Retinal pigment epithelial cell (primary cell): ENCODE measurements at regions not wholly inside any gene's neighbourhood (a gene's known extent, or its start where the extent isn't known, plus 50 kb on each side); places are given as distances from the start of the nearest gene placed in this dataset.

ENCODE experiments used
- DNase-seq: peaks from one replicate; pipeline ENCODE4 v3.0.0-alpha.2; 2010; ENCODE audit warnings: low read depth
- H3K4me3 ChIP-seq: 2 replicates; pipeline ENCODE4 v1.5.1; 2011; ENCODE audit warnings: mild to moderate bottlenecking, low read length, control low read depth, moderate library complexity
- TF ChIP-seq, protein P1 (sequence below): conservative IDR thresholded peaks from 2 replicates; pipeline ENCODE4 v1.5.1; 2011; ENCODE audit warnings: low read depth, low read length, control low read depth, inconsistent platforms

DNA sequence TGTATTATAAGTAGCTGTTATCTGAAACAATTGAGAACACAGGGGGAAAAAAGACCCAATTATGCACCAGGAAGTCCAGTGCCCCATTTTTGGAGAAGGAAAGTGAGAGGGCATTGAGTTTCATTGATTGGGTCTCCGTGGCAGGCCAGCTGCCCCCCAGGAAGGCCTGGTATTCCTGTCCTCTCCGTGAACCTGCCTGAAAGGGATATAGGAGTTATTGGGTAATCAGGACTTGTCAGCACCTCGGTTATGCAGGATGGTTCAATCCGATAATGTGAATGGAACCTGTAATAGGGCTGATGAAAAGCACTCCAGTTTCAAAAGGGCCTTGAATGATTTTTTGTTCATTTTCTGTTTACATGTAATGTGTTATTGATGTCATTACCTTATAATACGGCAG lies 122.0 kb upstream of the RARB start:
- H3K4me3 ChIP-seq: no peak overlapping the region
- TF ChIP-seq, protein P1, sequence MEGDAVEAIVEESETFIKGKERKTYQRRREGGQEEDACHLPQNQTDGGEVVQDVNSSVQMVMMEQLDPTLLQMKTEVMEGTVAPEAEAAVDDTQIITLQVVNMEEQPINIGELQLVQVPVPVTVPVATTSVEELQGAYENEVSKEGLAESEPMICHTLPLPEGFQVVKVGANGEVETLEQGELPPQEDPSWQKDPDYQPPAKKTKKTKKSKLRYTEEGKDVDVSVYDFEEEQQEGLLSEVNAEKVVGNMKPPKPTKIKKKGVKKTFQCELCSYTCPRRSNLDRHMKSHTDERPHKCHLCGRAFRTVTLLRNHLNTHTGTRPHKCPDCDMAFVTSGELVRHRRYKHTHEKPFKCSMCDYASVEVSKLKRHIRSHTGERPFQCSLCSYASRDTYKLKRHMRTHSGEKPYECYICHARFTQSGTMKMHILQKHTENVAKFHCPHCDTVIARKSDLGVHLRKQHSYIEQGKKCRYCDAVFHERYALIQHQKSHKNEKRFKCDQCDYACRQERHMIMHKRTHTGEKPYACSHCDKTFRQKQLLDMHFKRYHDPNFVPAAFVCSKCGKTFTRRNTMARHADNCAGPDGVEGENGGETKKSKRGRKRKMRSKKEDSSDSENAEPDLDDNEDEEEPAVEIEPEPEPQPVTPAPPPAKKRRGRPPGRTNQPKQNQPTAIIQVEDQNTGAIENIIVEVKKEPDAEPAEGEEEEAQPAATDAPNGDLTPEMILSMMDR: no peak
- no peak for DNase-seq

DNA sequence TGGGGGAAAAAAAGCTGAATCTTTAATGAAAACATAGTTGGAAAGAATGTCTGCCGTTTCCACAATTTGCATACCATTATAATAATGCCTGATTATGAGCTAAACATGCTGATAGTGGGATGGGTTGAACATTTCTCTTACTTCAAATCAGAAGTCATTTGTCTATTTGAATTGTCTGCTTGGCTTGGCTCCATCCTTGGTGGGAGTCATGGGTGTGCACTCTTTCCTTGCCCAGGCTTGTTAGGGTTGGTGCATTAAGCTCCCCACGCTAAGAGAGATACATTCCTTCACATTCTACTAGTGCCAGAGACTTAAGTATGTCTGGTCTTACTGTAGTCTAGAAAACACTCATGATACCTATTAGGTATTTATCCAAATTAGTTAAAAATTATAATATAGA lies 121.4 kb upstream of the RARB start:
- TF ChIP-seq, protein P1: no peak

DNA sequence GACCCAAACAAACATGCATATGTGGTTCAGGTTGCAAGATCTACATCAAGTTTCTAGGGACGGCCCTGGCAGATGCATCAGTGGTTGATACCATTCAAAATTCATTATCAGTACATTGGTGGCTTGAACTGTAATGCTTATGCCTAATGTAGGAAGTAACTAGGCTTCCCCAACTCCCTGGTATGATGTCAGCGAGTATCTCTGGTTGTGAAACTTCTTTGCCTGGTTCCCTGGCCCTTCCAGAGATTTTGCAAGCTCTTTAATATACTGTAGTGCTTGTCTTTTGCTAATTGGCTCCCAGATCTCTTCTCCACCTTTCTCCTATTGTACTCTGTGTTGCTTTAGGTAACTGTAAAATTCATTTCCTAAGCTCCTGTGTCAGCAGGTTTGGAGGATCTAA lies 114.8 kb upstream of the RARB start:
- no peak for DNase-seq
- TF ChIP-seq, protein P1: no peak
- H3K4me3 ChIP-seq: no peak overlapping the region

More for the DNA sequence above, 121.4 kb upstream of the RARB start:
- H3K4me3 ChIP-seq: no peak overlapping the region
- DNase-seq: no peak

DNA sequence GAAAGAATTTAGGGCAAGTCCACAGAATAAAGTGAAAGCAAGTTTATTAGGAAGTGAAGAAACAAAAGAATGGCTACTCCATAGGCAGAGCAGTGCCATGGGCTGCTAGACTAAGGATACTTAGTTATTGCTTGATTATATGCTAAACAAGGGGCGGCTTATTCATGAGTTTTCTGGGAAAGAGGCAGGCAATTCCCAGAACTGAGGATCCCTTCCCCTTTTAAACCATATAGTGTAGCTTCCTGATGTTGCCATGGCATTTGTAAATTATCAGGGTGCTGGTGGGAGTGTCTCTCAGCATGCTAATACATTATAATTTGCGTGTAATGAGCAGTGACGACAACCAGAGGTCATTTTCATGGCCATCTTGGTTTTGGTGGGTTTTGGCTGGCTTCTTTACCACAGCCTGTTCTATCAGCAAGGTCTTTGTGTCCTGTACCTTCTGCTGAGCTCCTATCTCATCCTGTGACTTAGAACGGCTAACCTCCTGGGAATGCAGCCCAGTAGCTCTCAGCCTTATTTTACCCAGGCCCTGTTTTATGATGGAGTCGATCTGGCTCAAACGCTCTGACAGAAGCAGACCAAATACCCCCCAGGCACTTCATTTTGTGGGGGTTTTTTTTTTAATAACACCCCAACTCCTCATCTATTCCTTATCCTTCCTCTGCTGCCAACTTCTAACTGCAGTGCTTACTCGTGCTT lies 103.0 kb upstream of the RARB start:
- TF ChIP-seq, protein P1: no peak
- no peak for DNase-seq
- H3K4me3 ChIP-seq: no peak overlapping the region

DNA sequence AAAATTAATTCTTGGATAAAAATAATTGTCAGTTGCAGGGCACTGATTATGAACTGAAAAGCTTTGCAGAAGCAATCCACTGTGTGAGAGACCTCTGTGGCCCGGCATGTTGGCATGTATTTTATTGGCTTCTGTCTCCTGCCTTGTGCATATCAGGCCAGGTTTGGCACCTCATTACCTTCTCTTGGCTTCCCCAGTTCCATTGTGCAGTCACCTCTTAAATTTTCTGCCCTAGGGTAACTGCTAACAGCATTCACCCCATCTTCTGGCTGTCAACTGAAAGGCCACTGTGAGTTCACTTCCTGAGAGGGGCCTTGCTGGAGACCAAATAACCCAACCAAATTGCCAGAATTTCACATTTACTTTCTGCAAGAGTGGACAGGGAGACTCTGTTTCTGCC lies 92.7 kb upstream of the RARB start:
- no peak for DNase-seq
- TF ChIP-seq, protein P1: no peak
- no peak overlapping the region for H3K4me3 ChIP-seq

DNA sequence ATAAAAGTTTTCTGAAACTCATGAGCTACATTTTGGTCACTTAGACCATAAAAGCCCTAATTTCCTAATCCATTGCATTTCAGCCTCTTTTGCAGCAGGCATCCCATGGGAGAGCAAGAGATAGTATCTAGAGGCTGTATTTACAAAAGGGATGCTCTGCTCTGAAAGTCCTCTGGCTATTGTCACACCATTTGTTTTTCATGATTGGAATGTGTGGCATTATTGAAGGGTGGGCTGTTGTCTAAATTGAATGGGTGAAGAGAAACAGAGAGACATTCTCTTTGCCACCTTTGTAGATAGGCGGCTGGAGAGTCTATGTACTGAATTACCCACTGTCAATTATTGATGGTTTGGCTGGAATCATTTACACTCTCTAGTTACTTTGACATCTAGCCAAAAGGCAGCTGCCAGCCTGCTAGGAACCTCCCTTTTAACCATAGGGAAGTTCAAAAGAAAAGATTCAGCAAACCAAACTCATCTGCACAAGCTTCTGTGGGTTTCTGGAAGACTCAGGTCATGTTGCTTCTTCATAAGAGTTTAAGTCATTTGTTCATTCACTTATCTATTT lies 89.8 kb upstream of the RARB start:
- H3K4me3 ChIP-seq: no peak overlapping the region
- DNase-seq: no peak
- TF ChIP-seq, protein P1: no peak

DNA sequence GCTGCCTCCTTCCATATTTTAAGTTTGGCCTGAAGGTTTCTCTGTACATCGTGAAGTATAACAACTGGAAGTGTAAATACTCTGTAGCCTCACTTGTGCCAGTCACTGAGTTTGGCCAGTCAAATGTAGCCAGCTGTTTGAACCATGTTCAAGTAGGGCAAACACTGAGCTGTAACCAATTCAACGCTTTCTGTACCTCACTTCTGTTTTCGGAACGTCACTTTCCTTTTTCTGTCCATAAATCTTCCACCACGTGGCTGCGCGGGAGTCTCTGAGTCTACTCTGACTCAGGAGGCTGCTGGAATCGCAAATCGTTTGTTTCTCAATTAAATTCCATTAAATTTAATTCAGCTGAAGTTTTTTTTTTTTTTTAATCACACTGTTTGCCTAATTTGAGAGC lies 88.8 kb upstream of the RARB start:
- TF ChIP-seq, protein P1: no peak
- DNase-seq: no peak
- no peak overlapping the region for H3K4me3 ChIP-seq
